Progenitor cell of endocrine pancreas (in vitro differentiated cells): ENCODE measurements at regions not wholly inside any gene's neighbourhood (a gene's known extent, or its start where the extent isn't known, plus 50 kb on each side); places are given as distances from the start of the nearest gene placed in this dataset.

Source experiments
- DNase-seq: peaks from one replicate; pipeline ENCODE4 v3.0.0; 2021; ENCODE audit warnings: low spot score; ENCODE audit not compliant: unreplicated experiment
- H3K27ac Mint-ChIP-seq: 2 replicates; pipeline ENCODE4 v1.8.0; 2021; ENCODE audit warnings: mild to moderate bottlenecking, moderate library complexity, mixed read lengths
- H3K27me3 Mint-ChIP-seq: 2 replicates; pipeline ENCODE4 v1.8.0; 2021; ENCODE audit warnings: mixed read lengths
- H3K36me3 Mint-ChIP-seq: 2 replicates; pipeline ENCODE4 v1.8.0; 2022; ENCODE audit warnings: mixed read lengths; ENCODE audit not compliant: insufficient read depth
- H3K4me1 Mint-ChIP-seq: 2 replicates; pipeline ENCODE4 v1.8.0; 2021; ENCODE audit warnings: low read depth, mixed read lengths
- H3K4me3 Mint-ChIP-seq: 2 replicates; pipeline ENCODE4 v1.8.0; 2021; ENCODE audit warnings: low read depth, mild to moderate bottlenecking, moderate library complexity, mixed read lengths
- H3K9me3 Mint-ChIP-seq: 2 replicates; pipeline ENCODE4 v1.8.0; 2021; ENCODE audit warnings: low read depth, mixed read lengths
- CTCF ChIP-seq: fragments of 200-600 bp; sonication (generic); IDR thresholded peaks from one replicate; pipeline ENCODE4 v1.5.0; 2021; ENCODE audit warnings: antibody characterized with exemption, mild to moderate bottlenecking; ENCODE audit not compliant: unreplicated experiment

GRCh38 chr15:95425859-95426258 lies 904.6 kb upstream of the NR2F2 start:
- no peak overlapping the region for H3K4me3 Mint-ChIP-seq
- H3K36me3 Mint-ChIP-seq = no peaks in the 10 kb centered on the region

GRCh38 chr15:95429345-95429744 lies 901.2 kb upstream of the NR2F2 start:
- Mint-ChIP-seq H3K27me3 (peaks cover 3% of the 10 kb centered on the region), H3K27ac (no peak overlapping the region), H3K4me3 (no peak overlapping the region), H3K9me3 (peaks cover 4% of the 10 kb centered on the region), H3K36me3 (no peaks in the 10 kb centered on the region), H3K4me1 (no peaks in the 10 kb centered on the region)
- no peak for DNase-seq
- no peak for TF ChIP-seq CTCF

More at GRCh38 chr15:95425859-95426258, 904.6 kb upstream of the NR2F2 start:
- peaks cover 3% of the 10 kb centered on the region for H3K27me3 Mint-ChIP-seq
- H3K27ac Mint-ChIP-seq = no peak overlapping the region
- no peak for DNase-seq
- H3K4me1 Mint-ChIP-seq = no peaks in the 10 kb centered on the region
- peaks cover 19% of the 10 kb centered on the region for H3K9me3 Mint-ChIP-seq
- TF ChIP-seq CTCF = no peak

- no peaks in the 10 kb centered on the region for H3K36me3 Mint-ChIP-seq
- no peak overlapping the region for H3K4me3 Mint-ChIP-seq
- H3K9me3 Mint-ChIP-seq = peaks cover 4% of the 10 kb centered on the region
- DNase-seq = no peak
- H3K4me1 Mint-ChIP-seq = no peaks in the 10 kb centered on the region
- H3K27me3 Mint-ChIP-seq = peaks cover 6% of the 10 kb centered on the region
- no peak for TF ChIP-seq CTCF
- no peak overlapping the region for H3K27ac Mint-ChIP-seq
Observed at GRCh38 chr15:95431518-95431917, 899.0 kb upstream of the NR2F2 start.

- H3K4me1 Mint-ChIP-seq = no peaks in the 10 kb centered on the region
- H3K4me3 Mint-ChIP-seq = no peak overlapping the region
- no peak overlapping the region for H3K27ac Mint-ChIP-seq
- H3K27me3 Mint-ChIP-seq = peaks cover 6% of the 10 kb centered on the region
- no peaks in the 10 kb centered on the region for H3K9me3 Mint-ChIP-seq
- no peak for DNase-seq
- TF ChIP-seq CTCF = no peak
- no peaks in the 10 kb centered on the region for H3K36me3 Mint-ChIP-seq
Observed at GRCh38 chr15:95432878-95433405, 897.6 kb upstream of the NR2F2 start.

GRCh38 chr15:95439922-95440376 lies 890.6 kb upstream of the NR2F2 start:
- no peak for DNase-seq
- Mint-ChIP-seq H3K27ac (no peak overlapping the region), H3K4me1 (no peaks in the 10 kb centered on the region), H3K9me3 (peaks cover 4% of the 10 kb centered on the region), H3K4me3 (no peak overlapping the region), H3K36me3 (no peaks in the 10 kb centered on the region), H3K27me3 (peaks cover 8% of the 10 kb centered on the region)
- no peak for TF ChIP-seq CTCF
